CD4-positive, alpha-beta T cell treated with Interleukin-2 at 100 ng/mL for 4 hours (primary cell): ENCODE measurements at regions not wholly inside any gene's neighbourhood (a gene's known extent, or its start where the extent isn't known, plus 50 kb on each side); places are given as distances from the start of the nearest gene placed in this dataset.

Experiments used
- DNase-seq: peaks from one replicate; pipeline ENCODE4 v3.0.0-alpha.2; 2020; ENCODE audit warnings: low spot score

DNA sequence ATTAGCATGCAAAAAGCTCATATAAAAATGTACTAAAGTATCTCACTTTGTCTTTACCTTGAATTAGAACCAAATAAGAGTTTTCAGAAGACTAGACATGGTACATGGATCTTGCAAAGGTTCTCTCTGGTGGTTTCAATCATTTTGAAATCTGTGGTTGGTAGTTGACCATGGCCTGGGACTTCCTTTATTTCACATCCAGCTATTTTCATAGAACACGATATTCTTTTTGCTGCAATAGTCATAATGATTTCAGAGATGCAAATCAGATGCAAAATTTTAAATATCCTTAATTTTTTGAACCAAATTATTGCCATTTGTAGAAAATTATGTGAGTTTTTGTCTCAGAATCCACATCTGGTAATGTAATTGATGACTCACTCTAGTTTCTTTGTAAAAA, 375.1 kb upstream of the ZP4 start:
- no peak for DNase-seq

DNA sequence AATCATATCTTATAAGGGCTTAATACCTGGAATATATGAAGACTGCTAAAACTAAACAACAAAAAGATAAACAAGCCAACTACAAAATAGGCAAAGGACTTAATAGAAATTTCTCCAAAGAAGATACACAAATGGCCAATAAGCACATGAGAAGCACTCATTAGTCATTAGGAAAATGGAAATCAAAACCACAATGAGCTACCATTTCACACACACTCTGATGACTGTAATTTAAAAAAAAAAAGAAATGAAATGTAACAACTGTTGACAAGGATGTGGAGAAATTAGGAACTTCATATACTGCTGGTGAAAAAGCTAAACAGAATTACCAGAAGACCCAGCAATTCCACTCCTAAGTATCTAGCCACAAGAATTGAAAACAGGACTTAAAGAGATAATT, 374.2 kb upstream of the ZP4 start:
- DNase-seq: no peak

DNA sequence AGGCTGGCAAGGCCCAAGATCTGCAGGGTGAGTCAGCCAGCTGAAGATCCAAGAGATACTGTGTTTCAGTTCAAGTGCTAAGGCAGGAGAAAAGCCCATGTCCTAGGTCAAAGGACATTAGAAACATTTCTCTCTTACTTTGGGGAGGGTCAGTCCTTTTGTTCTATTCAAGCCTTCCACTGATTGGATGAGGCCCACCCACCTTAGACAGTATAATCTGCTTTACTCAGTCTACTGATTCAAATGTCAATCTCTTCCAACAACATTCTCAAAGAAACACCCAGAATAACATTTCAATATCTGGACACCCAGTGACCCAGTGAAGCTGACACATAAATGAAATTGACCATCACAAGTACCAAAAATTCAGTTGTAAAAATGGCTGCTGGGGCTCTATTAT, 367.8 kb upstream of the ZP4 start:
- no peak for DNase-seq

DNA sequence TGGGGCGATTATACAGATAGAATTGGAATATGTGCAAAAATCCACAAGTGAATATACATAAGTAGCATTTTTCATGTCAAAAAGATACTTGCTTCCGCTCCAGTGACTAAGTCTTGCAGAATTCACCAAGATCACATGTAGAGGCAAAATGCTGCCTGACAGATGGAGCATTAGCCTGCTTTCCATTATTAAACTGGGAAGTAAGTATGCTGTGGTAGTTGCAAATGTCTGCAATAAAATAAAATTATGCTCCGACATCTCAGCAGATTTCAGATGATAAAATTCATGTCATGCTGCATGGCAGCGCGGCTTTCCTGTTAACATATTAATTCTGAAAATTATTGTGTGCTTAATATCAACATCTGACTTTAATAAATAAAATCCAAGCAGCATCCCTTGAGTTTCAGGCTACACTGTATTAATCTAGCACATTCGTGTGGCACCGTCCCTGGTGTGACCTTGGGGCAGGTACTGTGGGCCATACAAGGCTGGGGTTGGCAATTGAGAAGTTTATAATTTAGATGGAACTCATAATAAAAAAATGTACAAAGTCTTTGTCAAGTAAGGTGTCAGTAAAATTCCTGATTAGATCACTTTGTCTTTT, 366.4 kb upstream of the ZP4 start:
- no peak for DNase-seq

DNA sequence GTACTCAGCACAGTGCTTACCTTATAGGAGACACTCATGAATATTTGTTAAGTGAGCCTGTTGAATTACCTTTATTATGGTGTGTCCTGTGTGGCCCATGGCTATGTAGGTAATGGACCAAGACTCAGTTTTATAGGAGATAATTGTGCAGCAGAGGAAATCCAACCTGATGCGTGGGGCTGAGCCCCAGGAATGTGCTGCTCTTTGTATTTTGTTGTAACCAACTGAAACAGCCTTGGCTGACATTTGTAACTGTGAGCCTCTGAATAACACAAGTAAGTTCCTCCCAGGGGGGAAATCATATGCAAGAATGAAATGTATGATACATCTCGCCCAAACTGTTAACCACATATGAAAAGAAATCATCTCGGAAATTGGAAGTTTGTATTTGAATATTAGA, 364.2 kb upstream of the ZP4 start:
- DNase-seq: no peak

DNA sequence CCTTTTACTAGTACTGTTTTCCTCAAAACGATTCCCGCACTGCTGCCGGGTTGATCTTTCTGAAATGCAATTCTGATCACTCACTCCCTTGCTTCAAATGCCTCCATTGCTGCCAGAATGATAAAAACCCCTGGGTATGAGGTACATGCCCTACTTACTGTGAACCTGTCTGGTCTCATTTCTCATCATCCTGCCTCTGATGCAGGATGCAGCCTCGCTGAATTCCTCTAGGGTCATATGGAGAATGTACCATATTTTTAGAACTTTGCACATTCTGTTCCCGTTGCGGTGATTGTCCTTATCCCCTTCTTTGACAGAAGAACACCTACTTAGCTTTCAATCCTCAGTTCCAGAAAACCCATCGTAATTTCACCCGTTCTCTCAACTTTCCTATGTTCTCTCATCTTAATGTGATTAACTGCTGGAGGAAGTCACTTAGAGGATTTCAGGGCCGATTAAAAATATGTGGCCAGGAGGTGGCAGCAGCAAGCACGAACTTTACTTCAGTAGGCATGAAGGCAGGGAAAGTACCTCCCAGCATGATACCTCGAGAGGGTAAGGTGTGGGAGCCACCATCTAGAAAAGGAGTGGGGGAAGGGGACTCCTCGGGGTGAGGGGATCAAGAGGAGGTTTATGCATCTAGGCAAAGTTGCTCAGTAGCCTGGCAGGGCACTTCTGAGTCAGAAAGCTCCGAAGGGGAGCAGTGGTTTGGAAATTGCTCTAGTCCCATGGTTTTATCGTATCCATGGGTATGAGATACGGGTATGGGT, 361.5 kb upstream of the ZP4 start:
- peak; percentile 13 for DNase-seq

DNA sequence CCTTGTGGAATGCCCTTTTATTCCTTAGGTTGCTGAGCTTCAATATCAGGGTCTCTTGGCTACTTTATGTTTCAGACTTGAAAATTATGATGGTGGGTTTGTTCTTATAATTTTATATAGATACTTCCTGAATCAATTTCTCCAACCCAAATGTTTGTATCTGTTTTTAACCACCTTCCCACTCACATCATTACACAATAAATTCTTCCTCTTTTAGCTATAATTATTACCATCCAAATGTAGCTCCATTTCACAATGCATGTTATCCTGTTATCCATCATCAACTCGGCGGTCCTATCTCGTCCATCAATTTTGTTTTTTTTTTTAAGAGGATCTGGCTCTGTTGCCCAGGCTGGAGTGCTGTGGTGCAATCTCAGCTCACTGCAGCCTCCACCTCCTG, 357.6 kb upstream of the ZP4 start:
- no peak for DNase-seq

DNA sequence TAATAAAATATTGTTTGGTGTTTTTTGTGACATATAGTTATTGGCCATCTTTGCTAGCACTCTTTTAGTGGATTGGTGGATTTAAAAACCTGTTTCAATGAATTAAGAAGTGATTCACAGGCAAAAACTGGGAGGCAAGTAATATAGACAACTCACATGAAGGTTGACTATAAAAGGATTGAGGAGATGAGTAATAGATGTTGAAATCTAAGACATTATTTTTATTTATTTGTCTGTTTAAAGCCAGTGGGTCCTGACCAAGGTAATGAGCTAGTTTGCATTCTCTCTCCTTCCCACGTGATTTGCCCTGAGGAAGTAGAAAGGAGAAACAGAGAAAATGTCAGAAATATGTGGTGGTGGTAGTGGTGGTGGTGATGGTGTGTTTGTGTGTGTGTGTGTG, 351.5 kb upstream of the ZP4 start:
- DNase-seq: no peak

DNA sequence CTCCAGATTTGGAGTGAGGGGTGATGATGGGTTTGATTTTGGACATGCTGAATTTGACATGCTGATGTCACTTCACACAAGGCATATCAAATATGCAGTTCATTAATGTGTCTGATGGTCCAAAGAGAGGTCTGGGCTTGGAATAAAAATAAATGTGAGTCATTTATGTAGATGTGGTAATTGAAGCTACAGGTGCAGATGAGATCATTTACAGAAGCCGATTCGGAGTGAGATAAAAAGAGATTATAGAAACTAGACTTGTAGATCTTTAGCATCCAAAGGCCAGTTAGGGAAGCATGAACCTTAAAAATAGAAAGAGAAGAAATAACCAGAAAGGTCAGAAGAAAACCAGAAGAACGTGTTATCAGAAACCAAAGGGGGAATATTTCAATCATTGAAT, 350.9 kb upstream of the ZP4 start:
- DNase-seq: no peak

DNA sequence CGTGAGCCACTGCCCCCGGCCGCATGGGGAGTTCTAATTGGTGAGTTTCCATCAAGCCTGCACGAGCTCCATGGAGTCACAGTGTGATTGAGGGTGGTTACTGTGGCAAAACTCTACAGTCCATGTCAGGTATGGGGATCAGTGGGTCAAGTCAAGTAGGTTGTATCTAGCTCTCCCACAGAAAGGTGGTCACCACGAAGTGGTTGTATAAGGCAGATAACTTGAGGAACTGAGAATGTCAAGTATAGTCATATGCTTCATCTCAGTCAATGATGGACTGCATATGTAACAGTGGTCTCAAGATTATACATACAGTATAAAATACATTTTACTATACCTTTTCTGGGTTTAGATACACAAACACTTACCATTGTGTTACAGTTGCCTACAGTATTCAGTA, 348.6 kb upstream of the ZP4 start:
- no peak for DNase-seq

DNA sequence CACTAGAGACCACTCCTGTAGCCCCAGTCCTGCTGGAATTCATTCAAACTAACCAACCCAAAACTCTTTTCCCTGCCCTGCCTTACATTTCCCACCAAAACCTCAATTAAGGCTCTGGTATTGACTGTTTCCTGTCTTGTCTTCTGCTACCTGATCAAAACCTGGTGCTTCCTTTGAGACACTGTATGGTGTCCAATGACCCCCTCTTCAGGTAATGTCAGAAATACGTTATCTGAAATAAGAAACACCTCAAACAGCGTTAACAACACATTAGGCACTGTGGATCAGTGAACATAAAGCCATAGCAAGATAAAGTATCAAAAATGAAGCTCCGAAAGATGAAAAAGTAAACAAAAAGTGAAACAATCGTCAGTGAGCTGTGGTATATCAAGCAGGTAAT, 343.2 kb upstream of the ZP4 start:
- no peak for DNase-seq

DNA sequence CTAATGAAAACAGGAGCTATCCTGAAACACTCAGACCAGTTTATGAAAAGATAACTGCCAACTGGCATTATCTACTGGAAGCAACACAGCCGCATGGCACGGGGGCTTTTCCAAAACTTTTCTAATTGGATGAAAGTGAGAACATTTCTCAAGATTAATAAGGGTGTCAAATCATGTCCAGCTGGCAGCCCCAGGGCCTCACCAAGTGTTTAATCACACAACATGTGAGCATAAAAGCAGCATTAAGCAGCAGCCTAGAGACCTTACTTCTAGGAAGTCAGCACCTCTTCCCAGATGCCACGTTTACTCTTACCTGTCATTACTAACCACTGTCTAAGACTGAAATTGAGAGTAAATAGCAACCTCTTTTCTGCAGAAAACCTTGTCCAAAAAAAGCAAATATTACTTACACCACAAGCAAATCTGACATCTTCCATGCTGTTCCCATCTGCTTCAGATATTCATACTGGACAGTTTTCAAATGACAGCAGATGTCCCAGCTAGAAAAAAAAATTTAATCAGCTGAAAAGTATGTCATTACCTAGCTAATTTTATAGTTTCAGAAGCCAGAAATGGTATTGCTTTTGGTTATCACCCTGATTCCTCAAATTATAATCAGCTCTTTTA, 341.5 kb upstream of the ZP4 start:
- no peak for DNase-seq

DNA sequence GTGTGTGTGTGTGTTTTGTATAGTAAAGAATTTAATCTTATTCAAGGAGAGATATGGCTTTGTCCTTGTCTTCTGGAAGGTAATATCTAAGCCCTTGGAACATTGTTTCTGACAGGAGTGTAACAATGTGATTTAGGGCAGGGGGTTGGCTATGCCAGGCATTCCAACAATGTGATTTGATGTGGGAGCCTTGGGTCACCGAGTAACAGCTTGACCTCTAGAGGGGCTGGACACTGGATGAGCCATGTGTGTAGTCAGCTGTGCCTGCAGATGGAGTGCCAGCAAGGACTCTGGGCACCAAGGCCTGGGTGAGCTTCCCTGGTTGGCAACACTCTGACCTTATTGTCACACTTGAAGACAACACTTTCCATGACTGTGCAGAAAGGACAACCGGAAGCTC, 336.1 kb upstream of the ZP4 start:
- no peak for DNase-seq

DNA sequence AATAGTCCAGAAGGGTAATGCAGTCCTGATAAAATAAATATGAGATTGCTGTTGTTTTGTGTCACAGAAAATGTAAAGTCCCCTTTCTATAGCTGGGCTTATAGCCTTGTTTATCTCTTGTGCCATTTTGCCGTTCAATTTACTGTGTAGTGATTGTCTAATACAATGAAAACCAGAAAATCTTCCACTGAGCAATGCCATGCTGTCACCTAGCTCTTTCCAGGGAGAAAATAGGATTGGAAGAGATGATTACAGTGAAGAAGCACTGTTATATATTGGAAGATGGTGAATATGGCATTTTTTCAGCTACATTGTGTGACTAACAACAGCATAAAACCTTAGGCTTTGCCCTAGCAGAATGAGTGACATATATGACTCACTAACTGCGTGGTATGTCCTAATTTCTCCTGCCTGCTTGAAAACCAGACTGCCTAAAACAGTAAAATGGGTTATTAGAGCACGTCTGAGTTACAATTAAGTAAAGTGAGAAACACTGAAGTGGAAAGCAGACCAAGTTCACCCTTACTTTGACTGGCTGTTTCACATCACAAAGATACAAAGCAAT, 332.4 kb upstream of the ZP4 start:
- DNase-seq: no peak

DNA sequence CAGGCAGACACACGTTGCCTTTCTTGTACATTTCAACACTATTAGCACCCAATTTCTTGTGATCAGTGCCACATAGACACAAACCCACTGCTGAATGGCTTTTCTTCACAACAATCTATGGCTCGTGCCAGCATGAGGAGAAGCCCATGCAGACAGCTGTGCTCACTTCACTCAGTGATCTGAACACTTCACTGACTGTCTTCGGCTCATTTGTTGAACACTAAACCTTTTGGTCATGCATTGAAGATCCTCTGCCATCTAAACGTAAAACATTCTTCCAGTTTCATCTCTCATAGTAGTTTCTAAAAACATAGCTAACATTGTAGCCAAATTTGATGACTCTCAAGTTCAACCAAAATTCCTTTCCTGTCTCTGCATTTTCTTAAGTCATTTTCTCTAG, 331.0 kb upstream of the ZP4 start:
- DNase-seq: no peak

DNA sequence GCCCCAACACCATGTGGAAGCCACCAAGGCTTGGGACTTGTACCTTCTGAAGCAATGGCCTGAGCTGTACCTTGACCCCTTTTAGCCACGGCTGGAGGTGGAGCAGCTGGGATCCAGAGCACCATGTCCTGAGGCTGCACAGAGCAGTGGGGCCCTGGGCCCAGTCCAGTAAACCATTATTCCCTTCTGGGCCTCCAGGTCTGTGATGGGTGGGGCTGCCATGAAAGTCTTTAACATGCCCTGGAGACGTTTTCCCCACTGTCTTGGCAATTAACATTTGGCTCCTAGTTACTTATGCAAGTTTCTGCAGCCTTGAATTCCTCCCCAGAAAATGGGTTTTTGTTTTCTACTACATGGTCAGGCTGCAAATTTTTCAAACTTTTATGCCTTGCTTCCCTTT, 323.7 kb upstream of the ZP4 start:
- no peak for DNase-seq

DNA sequence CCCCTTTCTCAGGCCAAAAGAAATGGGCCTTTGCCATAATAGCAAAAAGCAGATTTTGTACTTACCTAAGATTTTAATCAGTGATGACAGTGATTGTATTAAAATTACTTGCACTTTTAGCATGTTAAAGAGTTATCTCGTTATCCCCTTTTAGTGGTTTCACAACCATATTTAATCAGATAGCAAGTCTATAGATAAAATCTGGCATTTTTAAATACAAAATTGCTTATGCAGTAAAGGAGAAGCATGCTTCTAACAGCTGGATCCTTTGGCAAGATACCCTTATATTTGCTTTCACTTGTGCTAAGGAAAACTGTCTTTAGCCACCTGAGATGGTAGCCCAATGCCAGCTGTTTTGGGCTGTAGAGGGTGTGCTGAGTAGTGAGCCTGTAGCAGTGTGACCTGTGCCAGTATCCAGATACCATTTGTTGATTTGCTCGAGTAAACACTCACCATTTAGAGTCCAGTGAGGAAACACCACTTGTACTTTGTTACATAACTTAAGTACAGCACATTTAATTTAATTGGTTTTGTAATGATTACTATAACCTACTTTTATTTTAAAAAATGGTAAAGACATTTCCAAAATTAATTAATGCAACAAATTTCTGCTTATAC, 314.4 kb upstream of the ZP4 start:
- no peak for DNase-seq

DNA sequence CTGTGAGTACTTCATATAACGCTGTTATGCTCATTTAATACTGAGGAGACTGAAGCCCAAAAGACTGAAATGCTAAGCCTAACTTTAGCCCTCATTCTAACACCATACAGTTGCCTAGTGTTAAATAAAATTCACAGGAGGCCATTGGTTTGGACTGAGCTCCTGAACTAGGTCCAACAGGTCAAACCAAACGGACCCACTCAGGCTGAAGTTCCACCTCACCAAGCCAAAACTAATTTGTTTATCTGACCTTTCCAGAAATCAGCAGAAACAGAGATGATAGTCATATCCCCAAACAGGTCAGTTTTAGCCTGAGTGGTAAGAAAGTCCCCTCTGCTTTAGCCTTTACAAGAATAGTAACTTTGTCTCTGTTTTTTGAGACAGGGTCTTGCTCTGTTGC, 311.3 kb upstream of the ZP4 start:
- DNase-seq: no peak

DNA sequence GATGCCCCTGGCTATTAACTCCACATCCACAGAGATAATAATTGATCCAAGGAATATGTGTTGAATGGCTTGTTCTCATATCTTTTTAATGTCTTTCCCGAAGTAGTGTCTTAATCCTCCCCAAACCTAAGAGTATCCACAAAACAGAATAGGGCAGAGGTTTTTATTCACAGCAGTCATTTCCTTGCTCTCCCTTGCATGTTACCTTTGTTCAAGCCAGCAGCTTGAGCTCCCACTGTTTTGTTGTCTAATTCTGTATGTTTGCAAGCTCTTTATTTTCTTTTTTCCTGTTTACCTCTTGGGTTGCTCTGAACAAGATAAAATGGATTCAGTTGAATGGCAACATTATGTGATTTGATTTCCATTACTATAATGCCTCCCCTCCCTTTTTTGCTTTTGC, 308.6 kb upstream of the ZP4 start:
- no peak for DNase-seq

DNA sequence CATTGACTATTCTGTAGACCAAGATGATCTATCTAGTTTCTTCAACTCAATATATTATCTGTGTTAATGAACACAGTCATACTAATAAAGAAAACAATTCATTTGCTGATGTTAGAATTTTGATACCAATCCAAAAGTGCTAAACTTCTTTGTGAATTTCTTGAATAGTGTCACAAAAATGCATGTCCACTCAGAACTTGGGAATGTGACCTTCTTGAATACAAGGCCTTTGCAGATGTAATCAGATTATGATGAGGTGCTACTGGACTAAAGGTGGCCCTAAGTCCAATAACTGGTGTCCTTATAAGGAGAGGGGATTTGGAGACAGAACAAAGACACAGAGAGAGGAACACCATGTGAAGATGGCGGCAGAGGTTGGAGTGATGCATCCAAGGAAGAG, 305.8 kb upstream of the ZP4 start:
- no peak for DNase-seq

DNA sequence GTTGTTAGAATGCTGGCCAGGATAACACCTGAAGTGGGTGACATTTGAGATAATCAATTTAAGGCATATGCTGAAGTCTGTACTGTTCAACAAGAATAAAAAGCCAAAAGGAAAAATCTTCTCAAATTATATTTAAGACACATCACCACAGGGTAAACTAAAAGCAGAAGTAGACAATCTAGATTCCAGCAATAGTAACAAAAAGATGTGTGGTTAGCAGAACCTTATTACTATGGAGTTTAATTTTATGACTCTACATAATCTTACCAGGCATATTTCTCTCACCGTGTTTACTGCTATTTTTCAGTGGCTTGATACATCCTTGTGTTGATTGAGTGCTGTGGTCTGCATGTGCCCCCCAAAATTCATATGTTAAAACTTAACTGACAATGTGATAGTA, 300.4 kb upstream of the ZP4 start:
- DNase-seq: no peak

DNA sequence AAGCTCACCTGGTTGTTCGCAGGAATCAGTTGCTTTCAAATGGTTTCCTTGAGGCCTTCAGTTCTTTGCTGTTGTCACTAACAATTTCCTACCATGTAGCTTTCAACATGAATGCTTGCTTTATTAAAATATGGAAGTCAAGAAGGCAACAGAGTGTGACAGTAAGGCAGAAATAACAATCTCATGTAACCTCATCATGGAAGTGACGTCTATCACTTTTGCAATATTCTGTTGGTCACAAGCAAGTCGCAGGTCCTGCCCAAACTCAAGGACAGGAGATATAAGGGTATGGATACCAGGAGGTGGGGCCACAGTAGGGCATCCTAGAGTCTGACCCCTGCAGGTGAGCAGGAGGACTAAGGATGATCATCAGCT, 296.8 kb upstream of the ZP4 start:
- no peak for DNase-seq
